GM15510 (cell line): ENCODE measurements at regions not wholly inside any gene's neighbourhood (a gene's known extent, or its start where the extent isn't known, plus 50 kb on each side); places are given as distances from the start of the nearest gene placed in this dataset.

ENCODE experiments used
- POLR2A ChIP-seq: IDR thresholded peaks from 3 replicates; pipeline ENCODE4 v1.6.1; 2011; ENCODE audit warnings: borderline replicate concordance; ENCODE audit not compliant: insufficient read length; ENCODE audit errors: extremely low read depth

- no peak for TF ChIP-seq POLR2A
Measured at GRCh38 chr2:8465560-8465959, 216.3 kb upstream of the ID2 start.

GRCh38 chr2:8469709-8470493, 212.0 kb upstream of the ID2 start:
- no peak for TF ChIP-seq POLR2A

GRCh38 chr2:8472545-8473323, 209.1 kb upstream of the ID2 start:
- no peak for TF ChIP-seq POLR2A

GRCh38 chr2:8475349-8476031, 206.4 kb upstream of the ID2 start:
- no peak for TF ChIP-seq POLR2A

GRCh38 chr2:8477552-8478470, 204.0 kb upstream of the ID2 start:
- no peak for TF ChIP-seq POLR2A

- no peak for TF ChIP-seq POLR2A
Measured at GRCh38 chr2:8478471-8478793, 203.4 kb upstream of the ID2 start.

- TF ChIP-seq POLR2A = no peak
Measured at GRCh38 chr2:8479298-8479697, 202.6 kb upstream of the ID2 start.

- TF ChIP-seq POLR2A = no peak
Measured at GRCh38 chr2:8480915-8481314, 200.9 kb upstream of the ID2 start.

GRCh38 chr2:8481463-8482009, 200.3 kb upstream of the ID2 start:
- TF ChIP-seq POLR2A = no peak

- no peak for TF ChIP-seq POLR2A
Measured at GRCh38 chr2:8482432-8482831, 199.4 kb upstream of the ID2 start.

GRCh38 chr2:8484502-8485283, 197.2 kb upstream of the ID2 start:
- no peak for TF ChIP-seq POLR2A

GRCh38 chr2:8485736-8486135, 196.1 kb upstream of the ID2 start:
- no peak for TF ChIP-seq POLR2A

GRCh38 chr2:8486141-8486540, 195.7 kb upstream of the ID2 start:
- TF ChIP-seq POLR2A = no peak
